HEK293T (cell line): ENCODE measurements at regions not wholly inside any gene's neighbourhood (a gene's known extent, or its start where the extent isn't known, plus 50 kb on each side); places are given as distances from the start of the nearest gene placed in this dataset.

Source experiments
- BHLHE40 ChIP-seq: fragments of 450-650 bp; IDR thresholded peaks from 2 replicates; pipeline ENCODE4 v1.6.1; 2016; ENCODE audit warnings: mild to moderate bottlenecking, moderate library complexity, borderline replicate concordance
- ELF4 ChIP-seq: fragments of 450-650 bp; IDR thresholded peaks from 2 replicates; pipeline ENCODE4 v1.6.1; 2017; ENCODE audit warnings: antibody characterized with exemption
- FOXA1 ChIP-seq: fragments of 450-650 bp; IDR thresholded peaks from 2 replicates; pipeline ENCODE4 v1.6.1; 2016; ENCODE audit warnings: mild to moderate bottlenecking
- FOXM1 ChIP-seq: fragments of 450-650 bp; IDR thresholded peaks from 2 replicates; pipeline ENCODE4 v1.6.1; 2017; ENCODE audit warnings: mild to moderate bottlenecking, borderline replicate concordance
- L3MBTL2 ChIP-seq: fragments of 450-650 bp; conservative IDR thresholded peaks from 2 replicates; pipeline ENCODE4 v1.6.1; 2016; ENCODE audit warnings: mild to moderate bottlenecking
- LEF1 ChIP-seq: fragments of 450-650 bp; IDR thresholded peaks from 2 replicates; pipeline ENCODE4 v1.6.1; 2017; ENCODE audit warnings: mild to moderate bottlenecking, borderline replicate concordance
- SP1 ChIP-seq: fragments of 450-650 bp; IDR thresholded peaks from 2 replicates; pipeline ENCODE4 v1.6.1; 2017
- SUZ12 ChIP-seq: fragments of 450-650 bp; IDR thresholded peaks from 2 replicates; pipeline ENCODE4 v1.6.1; 2016; ENCODE audit warnings: mild to moderate bottlenecking
- TARDBP ChIP-seq: fragments of 450-650 bp; IDR thresholded peaks from 2 replicates; pipeline ENCODE4 v1.6.1; 2016
- ZNF384 ChIP-seq: fragments of 450-650 bp; IDR thresholded peaks from 2 replicates; pipeline ENCODE4 v1.6.1; 2016
- TF ChIP-seq, protein P1 (sequence below): fragments of 450-650 bp; IDR thresholded peaks from 2 replicates; pipeline ENCODE4 v1.6.1; 2016

DNA sequence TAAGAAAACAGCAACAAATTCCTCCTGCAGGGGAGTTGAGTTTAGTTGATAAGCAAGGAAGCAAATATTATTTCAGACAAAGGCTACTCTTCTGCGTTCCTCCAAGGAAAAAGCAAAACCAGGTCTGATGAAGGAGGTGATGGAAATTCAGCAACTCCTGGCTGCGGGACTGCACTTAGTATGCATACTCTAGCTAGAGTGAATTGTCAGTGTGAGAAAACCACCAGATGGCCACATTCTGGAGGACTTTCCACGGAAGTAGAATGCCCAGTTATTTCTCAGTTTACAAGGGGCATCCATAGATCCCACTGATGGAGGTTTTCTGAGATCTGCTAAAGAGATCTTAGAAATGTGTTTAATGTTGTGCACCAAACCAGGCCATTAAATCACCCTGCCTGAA, 338.6 kb upstream of the PUDP start:
- no peak for TF ChIP-seq SUZ12
- no peak for TF ChIP-seq FOXM1
- TF ChIP-seq SP1 = no peak
- no peak for TF ChIP-seq BHLHE40
- no peak for TF ChIP-seq ELF4
- no peak for TF ChIP-seq LEF1
- TF ChIP-seq FOXA1 = no peak
- no peak for TF ChIP-seq TARDBP
- TF ChIP-seq L3MBTL2 = no peak
- TF ChIP-seq, protein P1, sequence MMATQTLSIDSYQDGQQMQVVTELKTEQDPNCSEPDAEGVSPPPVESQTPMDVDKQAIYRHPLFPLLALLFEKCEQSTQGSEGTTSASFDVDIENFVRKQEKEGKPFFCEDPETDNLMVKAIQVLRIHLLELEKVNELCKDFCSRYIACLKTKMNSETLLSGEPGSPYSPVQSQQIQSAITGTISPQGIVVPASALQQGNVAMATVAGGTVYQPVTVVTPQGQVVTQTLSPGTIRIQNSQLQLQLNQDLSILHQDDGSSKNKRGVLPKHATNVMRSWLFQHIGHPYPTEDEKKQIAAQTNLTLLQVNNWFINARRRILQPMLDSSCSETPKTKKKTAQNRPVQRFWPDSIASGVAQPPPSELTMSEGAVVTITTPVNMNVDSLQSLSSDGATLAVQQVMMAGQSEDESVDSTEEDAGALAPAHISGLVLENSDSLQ = no peak
- no peak for TF ChIP-seq ZNF384
